ENCODE measurements at regions not wholly inside any gene's neighbourhood (a gene's known extent, or its start where the extent isn't known, plus 50 kb on each side); places are given as distances from the start of the nearest gene placed in this dataset.

GRCh38 chr6:792662-793061 lies 99.7 kb upstream of the EXOC2 start:
- TF ChIP-seq, protein P1, sequence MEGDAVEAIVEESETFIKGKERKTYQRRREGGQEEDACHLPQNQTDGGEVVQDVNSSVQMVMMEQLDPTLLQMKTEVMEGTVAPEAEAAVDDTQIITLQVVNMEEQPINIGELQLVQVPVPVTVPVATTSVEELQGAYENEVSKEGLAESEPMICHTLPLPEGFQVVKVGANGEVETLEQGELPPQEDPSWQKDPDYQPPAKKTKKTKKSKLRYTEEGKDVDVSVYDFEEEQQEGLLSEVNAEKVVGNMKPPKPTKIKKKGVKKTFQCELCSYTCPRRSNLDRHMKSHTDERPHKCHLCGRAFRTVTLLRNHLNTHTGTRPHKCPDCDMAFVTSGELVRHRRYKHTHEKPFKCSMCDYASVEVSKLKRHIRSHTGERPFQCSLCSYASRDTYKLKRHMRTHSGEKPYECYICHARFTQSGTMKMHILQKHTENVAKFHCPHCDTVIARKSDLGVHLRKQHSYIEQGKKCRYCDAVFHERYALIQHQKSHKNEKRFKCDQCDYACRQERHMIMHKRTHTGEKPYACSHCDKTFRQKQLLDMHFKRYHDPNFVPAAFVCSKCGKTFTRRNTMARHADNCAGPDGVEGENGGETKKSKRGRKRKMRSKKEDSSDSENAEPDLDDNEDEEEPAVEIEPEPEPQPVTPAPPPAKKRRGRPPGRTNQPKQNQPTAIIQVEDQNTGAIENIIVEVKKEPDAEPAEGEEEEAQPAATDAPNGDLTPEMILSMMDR (IDR thresholded peaks at IDR 0.05; ENCODE audit: low read length) = no peak
- TF ChIP-seq EZH2 (optimal IDR thresholded peaks at IDR 0.05; ENCODE audit: low read depth, low read length) = no peak

Data from MM.1S (cell line).